Testis (tissue), 2 donors: ENCODE measurements at regions not wholly inside any gene's neighbourhood (a gene's known extent, or its start where the extent isn't known, plus 50 kb on each side); places are given as distances from the start of the nearest gene placed in this dataset.

Experiments used
- POLR2A ChIP-seq: fragments of 450-650 bp; IDR thresholded peaks from one replicate; pipeline ENCODE4 v1.6.1; 2017; ENCODE audit warnings: antibody characterized with exemption, mild to moderate bottlenecking, moderate library complexity
- TF ChIP-seq, protein P1 (sequence below), 3 experiments: fragments of 450-650 bp in 2 of 3; fragments of 200-600 bp in 1 of 3; sonication (generic) in 1 of 3; IDR thresholded peaks; one replicate each; pipeline ENCODE4 v1.5.1; 2016 to 2019; ENCODE audit warnings: antibody characterized with exemption in 3 of 3, mild to moderate bottlenecking in 2 of 3, moderate library complexity in 1 of 3

DNA sequence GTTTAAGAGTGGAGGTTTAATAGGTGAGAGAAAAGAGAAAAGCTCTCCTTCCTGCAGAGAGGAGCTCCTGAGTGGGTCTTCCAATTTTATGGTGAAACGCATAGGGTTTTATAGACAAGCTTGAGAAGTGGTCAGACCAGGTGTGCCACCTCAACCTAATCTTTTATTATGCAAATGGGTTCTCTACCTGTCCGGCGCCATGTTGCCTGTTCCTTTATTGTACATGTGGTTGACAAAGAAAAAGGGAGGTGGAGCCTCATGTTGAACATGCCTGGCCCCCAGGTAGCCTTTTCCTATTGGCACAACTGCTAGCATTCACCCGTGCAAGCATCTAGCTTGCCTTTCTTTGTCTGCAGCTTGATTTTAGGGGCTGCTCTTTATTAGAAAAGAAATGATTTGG lies 115.9 kb upstream of the F13A1 start:
- TF ChIP-seq, protein P1, sequence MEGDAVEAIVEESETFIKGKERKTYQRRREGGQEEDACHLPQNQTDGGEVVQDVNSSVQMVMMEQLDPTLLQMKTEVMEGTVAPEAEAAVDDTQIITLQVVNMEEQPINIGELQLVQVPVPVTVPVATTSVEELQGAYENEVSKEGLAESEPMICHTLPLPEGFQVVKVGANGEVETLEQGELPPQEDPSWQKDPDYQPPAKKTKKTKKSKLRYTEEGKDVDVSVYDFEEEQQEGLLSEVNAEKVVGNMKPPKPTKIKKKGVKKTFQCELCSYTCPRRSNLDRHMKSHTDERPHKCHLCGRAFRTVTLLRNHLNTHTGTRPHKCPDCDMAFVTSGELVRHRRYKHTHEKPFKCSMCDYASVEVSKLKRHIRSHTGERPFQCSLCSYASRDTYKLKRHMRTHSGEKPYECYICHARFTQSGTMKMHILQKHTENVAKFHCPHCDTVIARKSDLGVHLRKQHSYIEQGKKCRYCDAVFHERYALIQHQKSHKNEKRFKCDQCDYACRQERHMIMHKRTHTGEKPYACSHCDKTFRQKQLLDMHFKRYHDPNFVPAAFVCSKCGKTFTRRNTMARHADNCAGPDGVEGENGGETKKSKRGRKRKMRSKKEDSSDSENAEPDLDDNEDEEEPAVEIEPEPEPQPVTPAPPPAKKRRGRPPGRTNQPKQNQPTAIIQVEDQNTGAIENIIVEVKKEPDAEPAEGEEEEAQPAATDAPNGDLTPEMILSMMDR (IDR thresholded peaks at IDR 0.05) = no peak
- TF ChIP-seq POLR2A = no peak
